Esophagus squamous epithelium (tissue), 5 donors: ENCODE measurements at regions not wholly inside any gene's neighbourhood (a gene's known extent, or its start where the extent isn't known, plus 50 kb on each side); places are given as distances from the start of the nearest gene placed in this dataset.

Experiments used
- DNase-seq: peaks from one replicate; lab custom pipeline; 2025; lab: John Stamatoyannopoulos, UW
- H3K27ac ChIP-seq, 4 donors: fragments of 200-600 bp; sonication (generic); one replicate each; pipeline ENCODE4 v1.5.1; 2016 to 2019; ENCODE audit warnings: mild to moderate bottlenecking in 1 of 4
- H3K27me3 ChIP-seq, 4 donors: fragments of 200-600 bp; sonication (generic); 1 replicate in 3 of 4; 2 replicates in 1 of 4; pipeline versions ENCODE4 v1.5.1 to v1.6.0; 2017 to 2021; ENCODE audit warnings: antibody characterized with exemption in 1 of 4
- H3K36me3 ChIP-seq, 3 donors: fragments of 200-600 bp; sonication (generic); one replicate each; pipeline ENCODE4 v1.5.1; 2016 to 2019
- H3K4me1 ChIP-seq, 3 donors: fragments of 200-600 bp; sonication (generic); one replicate each; pipeline ENCODE4 v1.5.1; 2017 to 2019
- H3K4me3 ChIP-seq, 4 donors: fragments of 200-600 bp; sonication (generic); 1 replicate in 3 of 4; 2 replicates in 1 of 4; pipeline ENCODE4 v1.5.1; 2016 to 2019; ENCODE audit warnings: mild to moderate bottlenecking in 2 of 4, moderate library complexity in 1 of 4
- H3K9me3 ChIP-seq, 3 donors: fragments of 200-600 bp; sonication (generic); one replicate each; pipeline ENCODE4 v1.5.1; 2016 to 2019
- POLR2A ChIP-seq, 4 donors: fragments of 450-650 bp; IDR thresholded peaks; one replicate each; pipeline ENCODE4 v1.6.1; 2017; ENCODE audit warnings: antibody characterized with exemption in 4 of 4, mild to moderate bottlenecking in 4 of 4, moderate library complexity in 3 of 4
- WGBS, 2 donors: methylation state at CpG; one replicate each; pipeline ENCODE4 v1.1.5; 2018; 5-methylcytosine and 5-hydroxymethylcytosine counted together
- intact Hi-C: fragments of 100-400 bp; cut with DNase I; formaldehyde crosslinking; loops from one replicate; pipeline ENCODE4 v1.15.0; 2022
- TF ChIP-seq, protein P1 (sequence below), 6 experiments: fragments of 450-650 bp in 4 of 6; fragments of 200-600 bp in 2 of 6; sonication (generic) in 2 of 6; IDR thresholded peaks; one replicate each; pipeline ENCODE4 v1.5.1; 2016 to 2019; ENCODE audit warnings: antibody characterized with exemption in 6 of 6, mild to moderate bottlenecking in 4 of 6, moderate library complexity in 4 of 6
- donor health status: DM: yes; HTN: yes; CAD: no.

DNA sequence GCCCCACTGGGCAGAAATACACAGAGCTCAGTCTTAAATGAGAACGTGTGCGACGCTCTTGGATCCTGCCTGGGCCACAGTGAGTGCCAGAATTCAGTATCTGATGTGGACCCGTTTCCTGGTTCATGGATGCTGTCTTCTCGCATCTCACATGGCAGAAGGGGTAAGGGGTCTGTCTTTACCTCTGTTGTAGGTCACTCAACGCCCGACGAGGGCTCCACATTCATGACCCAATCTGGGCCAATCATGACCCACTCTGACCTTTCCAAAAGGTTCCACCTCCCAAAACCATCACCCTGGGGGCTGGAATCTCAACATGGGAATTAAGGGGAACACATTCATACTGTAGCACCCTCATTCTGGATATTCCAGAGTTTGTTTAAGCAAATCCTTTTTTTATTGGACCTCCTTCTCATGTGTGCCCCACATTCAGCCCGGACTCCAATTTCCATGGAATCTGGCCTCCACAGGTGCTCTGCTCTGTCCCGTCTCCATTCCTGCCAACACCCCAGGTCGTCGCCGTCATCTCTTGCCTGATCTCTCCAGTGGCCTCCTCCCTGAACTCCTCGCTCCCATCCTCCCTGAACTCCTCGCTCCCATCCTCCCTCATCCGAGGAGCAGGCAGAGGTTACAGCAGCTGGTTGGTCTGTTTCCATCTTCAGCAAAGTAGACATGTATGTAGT lies 78.9 kb upstream of the OTOS start:
- TF ChIP-seq, protein P1, sequence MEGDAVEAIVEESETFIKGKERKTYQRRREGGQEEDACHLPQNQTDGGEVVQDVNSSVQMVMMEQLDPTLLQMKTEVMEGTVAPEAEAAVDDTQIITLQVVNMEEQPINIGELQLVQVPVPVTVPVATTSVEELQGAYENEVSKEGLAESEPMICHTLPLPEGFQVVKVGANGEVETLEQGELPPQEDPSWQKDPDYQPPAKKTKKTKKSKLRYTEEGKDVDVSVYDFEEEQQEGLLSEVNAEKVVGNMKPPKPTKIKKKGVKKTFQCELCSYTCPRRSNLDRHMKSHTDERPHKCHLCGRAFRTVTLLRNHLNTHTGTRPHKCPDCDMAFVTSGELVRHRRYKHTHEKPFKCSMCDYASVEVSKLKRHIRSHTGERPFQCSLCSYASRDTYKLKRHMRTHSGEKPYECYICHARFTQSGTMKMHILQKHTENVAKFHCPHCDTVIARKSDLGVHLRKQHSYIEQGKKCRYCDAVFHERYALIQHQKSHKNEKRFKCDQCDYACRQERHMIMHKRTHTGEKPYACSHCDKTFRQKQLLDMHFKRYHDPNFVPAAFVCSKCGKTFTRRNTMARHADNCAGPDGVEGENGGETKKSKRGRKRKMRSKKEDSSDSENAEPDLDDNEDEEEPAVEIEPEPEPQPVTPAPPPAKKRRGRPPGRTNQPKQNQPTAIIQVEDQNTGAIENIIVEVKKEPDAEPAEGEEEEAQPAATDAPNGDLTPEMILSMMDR (IDR thresholded peaks at IDR 0.05): no peak
- TF ChIP-seq POLR2A (IDR thresholded peaks at IDR 0.05): no peak
- Histone ChIP-seq H3K9me3 (no peaks in the 10 kb centered on the region), H3K4me3 (no peak overlapping the region), H3K36me3 (no peaks in the 10 kb centered on the region), H3K27ac (no peak overlapping the region), H3K4me1 (no peaks in the 10 kb centered on the region), H3K27me3 (peaks cover 0 to 40% (median 0%) of the 10 kb centered on the region in 4 donors)
- no peak for DNase-seq
- intact Hi-C loops: no loop called here
- WGBS, 2 donors: 78 to 80% methylated on average over 14 to 16 of the region's 16 CpGs

DNA sequence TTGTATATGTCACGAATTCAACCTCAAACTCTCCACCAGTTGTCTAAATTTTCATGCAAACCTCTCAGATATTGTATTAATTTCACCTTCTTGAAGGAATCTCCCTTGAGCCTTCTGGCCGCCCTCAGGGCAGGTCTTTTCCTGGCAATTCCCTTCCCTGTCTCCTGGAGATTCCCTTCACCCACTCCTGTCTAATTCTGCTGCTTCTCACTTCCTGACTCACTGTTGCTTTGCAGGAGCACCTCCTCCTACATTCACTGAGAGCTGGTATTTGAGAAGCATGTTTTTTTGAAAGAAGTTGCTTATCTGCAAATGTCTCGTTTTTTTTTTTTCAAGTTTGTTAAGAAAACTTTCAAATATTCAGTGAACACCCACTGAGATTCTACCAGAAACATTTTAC lies 79.9 kb upstream of the OTOS start:
- WGBS, 2 donors: 44 to 47% methylated on average over 3 of the region's 3 CpGs
- TF ChIP-seq POLR2A (IDR thresholded peaks at IDR 0.05): no peak
- TF ChIP-seq, protein P1 (IDR thresholded peaks at IDR 0.05): no peak
- Histone ChIP-seq H3K9me3 (no peaks in the 10 kb centered on the region), H3K4me3 (no peak overlapping the region), H3K27ac (no peak overlapping the region), H3K4me1 (no peaks in the 10 kb centered on the region), H3K27me3 (peaks cover 0 to 50% (median 0%) of the 10 kb centered on the region in 4 donors), H3K36me3 (no peaks in the 10 kb centered on the region)
- intact Hi-C loops: no loop called here
- no peak for DNase-seq

DNA sequence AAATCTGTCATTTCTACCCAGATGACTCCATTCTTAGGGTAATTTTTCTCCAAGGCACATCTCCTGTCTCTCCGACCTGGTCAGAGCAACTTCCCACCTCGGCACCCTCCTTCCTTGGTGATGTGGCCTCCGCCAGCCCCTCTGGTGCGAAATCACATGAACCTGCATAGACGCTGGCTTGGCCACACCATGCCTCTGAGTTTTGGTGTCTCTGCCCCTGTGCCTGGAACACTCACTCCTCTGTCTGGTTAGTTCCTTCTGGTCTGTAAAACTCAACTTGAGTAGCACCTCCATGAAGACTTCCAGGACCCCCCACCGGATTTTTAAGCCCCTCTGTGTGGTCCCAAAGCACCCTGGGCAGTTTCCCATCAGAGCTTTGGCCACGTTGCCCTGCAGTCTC lies 83.2 kb upstream of the OTOS start:
- DNase-seq: no peak
- 64 to 75% methylated on average over 7 of the region's 7 CpGs for WGBS, 2 donors
- TF ChIP-seq, protein P1 (IDR thresholded peaks at IDR 0.05): no peak

DNA sequence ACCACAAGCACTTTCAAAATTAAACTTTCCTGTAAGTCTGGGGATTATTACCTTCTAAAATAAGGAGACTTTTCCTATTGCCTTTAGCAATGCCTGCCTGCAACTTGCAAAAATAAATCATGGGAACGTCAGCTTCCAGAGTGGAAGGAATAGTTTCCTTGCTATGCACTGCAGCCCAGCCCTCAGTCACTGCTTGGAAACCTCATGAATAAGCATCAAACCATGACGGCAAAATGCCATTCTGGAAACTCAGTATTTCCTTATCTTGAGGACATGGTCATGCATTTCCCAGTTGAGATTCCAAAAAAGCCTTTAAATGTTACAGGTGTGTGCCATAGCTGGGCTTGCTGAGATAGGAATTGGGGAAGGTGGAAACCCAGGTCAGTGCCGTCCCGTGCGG lies 84.2 kb upstream of the OTOS start:
- intact Hi-C loops: no loop called here
- Histone ChIP-seq H3K4me1 (no peaks in the 10 kb centered on the region), H3K9me3 (peaks cover 0 to 4% (median 0%) of the 10 kb centered on the region in 3 donors), H3K27ac (no peak overlapping the region), H3K27me3 (peaks cover 0 to 47% (median 0%) of the 10 kb centered on the region in 4 donors), H3K4me3 (no peak overlapping the region), H3K36me3 (no peaks in the 10 kb centered on the region)
- 59 to 77% methylated on average over 5 of the region's 5 CpGs for WGBS, 2 donors
- TF ChIP-seq POLR2A (IDR thresholded peaks at IDR 0.05): no peak
- TF ChIP-seq, protein P1 (IDR thresholded peaks at IDR 0.05): no peak
- no peak for DNase-seq

More for the DNA sequence above, 83.2 kb upstream of the OTOS start:
- no peak overlapping the region for H3K27ac ChIP-seq
- intact Hi-C loops: no loop called here
- no peak overlapping the region for H3K4me3 ChIP-seq
- no peaks in the 10 kb centered on the region for H3K36me3 ChIP-seq
- peaks cover 0 to 56% (median 0%) of the 10 kb centered on the region in 4 donors for H3K27me3 ChIP-seq
- H3K9me3 ChIP-seq: no peaks in the 10 kb centered on the region
- H3K4me1 ChIP-seq: no peaks in the 10 kb centered on the region

DNA sequence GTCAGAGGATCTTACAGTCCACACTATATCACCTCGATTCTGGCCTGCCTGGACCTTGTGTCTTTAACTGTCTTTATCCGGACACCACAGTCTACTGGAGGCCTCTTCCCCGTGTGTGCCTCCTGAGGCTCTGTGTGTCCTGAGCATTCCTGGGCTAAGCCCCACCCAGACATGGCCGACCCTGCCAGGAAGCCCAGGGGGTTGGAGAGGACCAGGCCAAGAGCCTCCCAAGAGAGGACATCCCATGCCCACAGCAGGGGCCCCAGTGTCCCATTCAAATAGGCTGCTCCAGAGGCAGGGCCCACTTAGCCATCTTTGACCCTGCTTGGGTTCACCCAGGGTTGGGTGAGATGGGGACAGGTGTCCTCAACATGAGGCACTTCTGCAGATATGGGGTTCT lies 84.7 kb upstream of the OTOS start:
- Histone ChIP-seq H3K4me3 (no peak overlapping the region), H3K36me3 (no peaks in the 10 kb centered on the region), H3K4me1 (no peaks in the 10 kb centered on the region), H3K9me3 (peaks cover 0 to 4% (median 0%) of the 10 kb centered on the region in 3 donors), H3K27me3 (peaks cover 0 to 50% (median 0%) of the 10 kb centered on the region in 4 donors), H3K27ac (no peak overlapping the region)
- no peak for DNase-seq
- 72 to 81% methylated on average over 2 to 3 of the region's 4 CpGs for WGBS, 2 donors
- TF ChIP-seq POLR2A (IDR thresholded peaks at IDR 0.05): no peak
- TF ChIP-seq, protein P1 (IDR thresholded peaks at IDR 0.05): no peak
- intact Hi-C loops: no loop called here
